Endothelial cell of umbilical vein (primary cell): ENCODE measurements at regions not wholly inside any gene's neighbourhood (a gene's known extent, or its start where the extent isn't known, plus 50 kb on each side); places are given as distances from the start of the nearest gene placed in this dataset.

Experiments
- BruUV-seq: library from RNA; stranded (reverse); fragments of 400-500 nt; replicated peaks from 2 replicates; lab custom pipeline; 2021; lab: Mats Ljungman, UMichigan
- CTCF ChIA-PET: fragments of 300-600, 350-600 bp; sonication (Branson Sonifier 250); formaldehyde crosslinking; loops from one replicate; lab custom pipeline; 2021; ENCODE audit warnings: antibody characterized with exemption, inconsistent platforms; lab: Charles Lee
- POLR2A ChIA-PET: fragments of 300-600, 350-600 bp; sonication (Branson Sonifier 250); formaldehyde crosslinking; loops from one replicate; lab custom pipeline; 2021; ENCODE audit warnings: antibody characterized with exemption, inconsistent platforms; lab: Charles Lee
- DNase-seq: peaks from one replicate; pipeline ENCODE4 v3.0.0-alpha.2; 2011; ENCODE audit warnings: low read depth, low spot score
- FAIRE-seq: peaks from 2 replicates; lab custom pipeline; 2011; peaks lifted over from hg19 to GRCh38; lab: Jason Lieb, UNC
- H2AFZ ChIP-seq: 2 replicates; pipeline ENCODE4 v1.6.0; 2012; ENCODE audit warnings: low read depth, low read length, control low read depth, inconsistent platforms
- H3K27ac ChIP-seq: 2 replicates; pipeline ENCODE4 v1.5.1; 2011; ENCODE audit warnings: low read depth, mild to moderate bottlenecking, control low read depth, low read length, moderate library complexity; ENCODE audit not compliant: insufficient read depth
- H3K27me3 ChIP-seq, 2 experiments: 2 replicates each; pipeline versions ENCODE4 v1.6.0 to v1.6.1; 2011; ENCODE audit warnings: low read length in 2 of 2, mixed read lengths in 1 of 2; ENCODE audit not compliant: control insufficient read depth in 2 of 2, insufficient read depth in 2 of 2
- H3K36me3 ChIP-seq, 2 experiments: 2 replicates in 1 of 2; 3 replicates in 1 of 2; pipeline ENCODE4 v1.5.1; 2011; ENCODE audit warnings: low read length in 2 of 2, mild to moderate bottlenecking in 1 of 2, moderate library complexity in 1 of 2; ENCODE audit not compliant: control insufficient read depth in 2 of 2, insufficient read depth in 2 of 2; ENCODE audit errors: extremely low read depth in 1 of 2
- H3K4me1 ChIP-seq: 3 replicates; pipeline ENCODE4 v1.5.1; 2011; ENCODE audit warnings: mild to moderate bottlenecking, low read length; ENCODE audit not compliant: control insufficient read depth, insufficient read depth; ENCODE audit errors: extremely low read depth
- H3K4me2 ChIP-seq: 2 replicates; pipeline ENCODE4 v1.6.1; 2011; ENCODE audit warnings: low read length, control low read depth, mixed read lengths; ENCODE audit not compliant: insufficient read depth
- H3K4me3 ChIP-seq, 3 experiments: fragments of 200-600 bp in 1 of 3; sonication (generic), shearing (Covaris generic) in 1 of 3; replicated peaks in 1 of 3; 2 replicates each; pipeline ENCODE4 v1.5.1; 2011 to 2016; ENCODE audit warnings: control low read depth in 3 of 3, low read length in 3 of 3, mild to moderate bottlenecking in 2 of 3, inconsistent platforms in 1 of 3, low read depth in 1 of 3, moderate library complexity in 1 of 3; ENCODE audit not compliant: insufficient read depth in 1 of 3
- H3K79me2 ChIP-seq: 2 replicates; pipeline ENCODE4 v1.6.0; 2012; ENCODE audit warnings: low read length, inconsistent platforms; ENCODE audit not compliant: control insufficient read depth, insufficient read depth
- H3K9ac ChIP-seq: replicated peaks from 2 replicates; pipeline ENCODE3; 2011; ENCODE audit warnings: low read length, control low read depth; ENCODE audit not compliant: insufficient read depth; ENCODE audit errors: extremely low read depth
- H3K9me1 ChIP-seq: replicated peaks from 3 replicates; pipeline ENCODE4 v1.6.0; 2011; ENCODE audit warnings: mild to moderate bottlenecking, low read length; ENCODE audit not compliant: control insufficient read depth, insufficient read depth; ENCODE audit errors: extremely low read depth
- H3K9me3 ChIP-seq: replicated peaks from 2 replicates; pipeline ENCODE4 v1.5.1; 2012; ENCODE audit warnings: low read length, inconsistent platforms; ENCODE audit not compliant: control insufficient read depth, insufficient read depth
- H4K20me1 ChIP-seq: replicated peaks from 2 replicates; pipeline ENCODE3; 2011; ENCODE audit warnings: mild to moderate bottlenecking, low read length; ENCODE audit not compliant: control insufficient read depth, insufficient read depth; ENCODE audit errors: extremely low read depth
- EZH2 ChIP-seq: IDR thresholded peaks from 2 replicates; pipeline ENCODE4 v1.6.1; 2012; ENCODE audit warnings: borderline replicate concordance, low read depth, mild to moderate bottlenecking, moderate library complexity, low read length, inconsistent platforms; ENCODE audit not compliant: severe bottlenecking
- FOS ChIP-seq: IDR thresholded peaks from 2 replicates; pipeline ENCODE4 v1.6.1; 2011; ENCODE audit warnings: mild to moderate bottlenecking, low read length, moderate library complexity, borderline replicate concordance; ENCODE audit not compliant: insufficient read depth
- GATA2 ChIP-seq: IDR thresholded peaks from 2 replicates; pipeline ENCODE4 v1.7.0; 2011; ENCODE audit warnings: low read depth, mild to moderate bottlenecking, moderate library complexity, mixed read lengths, low read length; ENCODE audit not compliant: insufficient read length, insufficient read depth
- JUN ChIP-seq: IDR thresholded peaks from 2 replicates; pipeline ENCODE4 v1.6.1; 2011; ENCODE audit warnings: borderline replicate concordance, low read depth; ENCODE audit not compliant: insufficient read length, insufficient read depth
- MYC ChIP-seq: IDR thresholded peaks from one replicate; pipeline ENCODE4 v1.6.1; 2011; ENCODE audit warnings: mild to moderate bottlenecking, low read depth, low read length
- POLR2A ChIP-seq: IDR thresholded peaks from 2 replicates; pipeline ENCODE4 v1.6.1; 2012; ENCODE audit warnings: low read depth, mild to moderate bottlenecking, control low read depth, low read length
- POLR2AphosphoS5 ChIP-seq: IDR thresholded peaks from 2 replicates; pipeline ENCODE4 v1.6.1; 2012; ENCODE audit warnings: low read depth, mild to moderate bottlenecking, control low read depth, low read length, moderate library complexity; ENCODE audit not compliant: insufficient read depth
- dilution Hi-C: fragments of 300-500 bp; cut with MboI; formaldehyde crosslinking; loops from one replicate; pipeline ENCODE4 v1.15.0; 2019; ENCODE audit warnings: low sequenced_read_pairs; ENCODE audit not compliant: extremely low pct_ligation_motif_present
- intact Hi-C: fragments of 100-400 bp; cut with micrococcal nuclease; formaldehyde crosslinking; loops from one replicate; pipeline ENCODE4 v1.10.0; 2022
- TF ChIP-seq, protein P1 (sequence below): IDR thresholded peaks from 2 replicates; pipeline ENCODE4 v1.6.1; 2011; ENCODE audit not compliant: insufficient read depth, insufficient read length
- TF ChIP-seq, protein P2 (sequence below), 2 donors: IDR thresholded peaks; 1 replicate in 1 of 2; 2 replicates in 1 of 2; pipeline ENCODE4 v1.5.1; 2011; ENCODE audit warnings: low read length in 2 of 2, mild to moderate bottlenecking in 2 of 2, moderate library complexity in 2 of 2, control low read depth in 1 of 2, inconsistent platforms in 1 of 2, low read depth in 1 of 2; ENCODE audit not compliant: insufficient read depth in 1 of 2; ENCODE audit errors: extremely low read depth in 1 of 2

- intact Hi-C loops (no loop called here), dilution Hi-C loops (no loop called here)
- Histone ChIP-seq H3K36me3 (no peaks in the 10 kb centered on the region), H3K27ac (no peak overlapping the region), H3K4me3 (no peak overlapping the region), H3K4me1 (peaks cover 17% of the 10 kb centered on the region), H3K9me3 (no peaks in the 10 kb centered on the region), H3K79me2 (no peaks in the 10 kb centered on the region), H2AFZ (no peak overlapping the region), H3K9ac (no peak overlapping the region), H3K27me3 (peaks cover 4 to 21% of the 10 kb centered on the region in 2 experiments), H3K4me2 (no peak overlapping the region), H4K20me1 (no peaks in the 10 kb centered on the region), H3K9me1 (no peaks in the 10 kb centered on the region)
- DNase-seq (no peak), FAIRE-seq (no peak)
- CTCF ChIA-PET = no interaction called here
- POLR2A ChIA-PET = no interaction called here
- no peak for TF ChIP-seq MYC
- TF ChIP-seq POLR2AphosphoS5 = no peak
- no peak for TF ChIP-seq FOS
- TF ChIP-seq EZH2 = no peak
- TF ChIP-seq, protein P1, sequence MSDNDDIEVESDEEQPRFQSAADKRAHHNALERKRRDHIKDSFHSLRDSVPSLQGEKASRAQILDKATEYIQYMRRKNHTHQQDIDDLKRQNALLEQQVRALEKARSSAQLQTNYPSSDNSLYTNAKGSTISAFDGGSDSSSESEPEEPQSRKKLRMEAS = no peak
- TF ChIP-seq, protein P2, sequence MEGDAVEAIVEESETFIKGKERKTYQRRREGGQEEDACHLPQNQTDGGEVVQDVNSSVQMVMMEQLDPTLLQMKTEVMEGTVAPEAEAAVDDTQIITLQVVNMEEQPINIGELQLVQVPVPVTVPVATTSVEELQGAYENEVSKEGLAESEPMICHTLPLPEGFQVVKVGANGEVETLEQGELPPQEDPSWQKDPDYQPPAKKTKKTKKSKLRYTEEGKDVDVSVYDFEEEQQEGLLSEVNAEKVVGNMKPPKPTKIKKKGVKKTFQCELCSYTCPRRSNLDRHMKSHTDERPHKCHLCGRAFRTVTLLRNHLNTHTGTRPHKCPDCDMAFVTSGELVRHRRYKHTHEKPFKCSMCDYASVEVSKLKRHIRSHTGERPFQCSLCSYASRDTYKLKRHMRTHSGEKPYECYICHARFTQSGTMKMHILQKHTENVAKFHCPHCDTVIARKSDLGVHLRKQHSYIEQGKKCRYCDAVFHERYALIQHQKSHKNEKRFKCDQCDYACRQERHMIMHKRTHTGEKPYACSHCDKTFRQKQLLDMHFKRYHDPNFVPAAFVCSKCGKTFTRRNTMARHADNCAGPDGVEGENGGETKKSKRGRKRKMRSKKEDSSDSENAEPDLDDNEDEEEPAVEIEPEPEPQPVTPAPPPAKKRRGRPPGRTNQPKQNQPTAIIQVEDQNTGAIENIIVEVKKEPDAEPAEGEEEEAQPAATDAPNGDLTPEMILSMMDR (IDR thresholded peaks at IDR 0.05; ENCODE audit: extremely low read depth in 1 of 2, insufficient read depth in 1 of 2, low read depth in 1 of 2, low read length in 2 of 2) = no peak
- TF ChIP-seq JUN = no peak
- no peak for TF ChIP-seq POLR2A
- TF ChIP-seq GATA2 = no peak
- BruUV-seq = no TSS peak
Measured at GRCh38 chr3:41120460-41120859, 78.8 kb upstream of the CTNNB1 start.
